HL-60 (cell line): ENCODE measurements at regions not wholly inside any gene's neighbourhood (a gene's known extent, or its start where the extent isn't known, plus 50 kb on each side); places are given as distances from the start of the nearest gene placed in this dataset.

Experiments
- DNase-seq, 2 experiments: peaks; one replicate each; pipeline ENCODE4 v3.0.0-alpha.2; 2010 to 2020; ENCODE audit warnings: low read depth in 1 of 2, low spot score in 1 of 2
- H3K27ac ChIP-seq: fragments of 250-450 bp; sonication (Bioruptor Pico); replicated peaks from 2 replicates; pipeline ENCODE4 v1.5.1; 2020; ENCODE audit warnings: mild to moderate bottlenecking, moderate library complexity
- H3K27me3 ChIP-seq: fragments of 250-450 bp; sonication (Bioruptor Pico); 2 replicates; pipeline ENCODE4 v1.5.1; 2021; ENCODE audit warnings: mild to moderate bottlenecking, moderate library complexity; ENCODE audit not compliant: insufficient read depth, poor library complexity, severe bottlenecking
- H3K4me3 ChIP-seq: replicated peaks from 2 replicates; pipeline ENCODE4 v1.5.1; 2011; ENCODE audit warnings: mild to moderate bottlenecking, control low read depth, low read length; ENCODE audit not compliant: insufficient read depth
- GABPA ChIP-seq: IDR thresholded peaks from 2 replicates; pipeline ENCODE4 v1.6.1; 2012; ENCODE audit warnings: low read depth
- POLR2AphosphoS5 ChIP-seq: IDR thresholded peaks from 2 replicates; pipeline ENCODE4 v1.6.1; 2012; ENCODE audit warnings: low read depth
- SPI1 ChIP-seq: IDR thresholded peaks from 2 replicates; pipeline ENCODE4 v1.6.1; 2012; ENCODE audit warnings: low read depth, mild to moderate bottlenecking, borderline replicate concordance
- TF ChIP-seq, protein P1 (sequence below): IDR thresholded peaks from one replicate; pipeline ENCODE4 v1.5.1; 2011; ENCODE audit warnings: low read length, control low read depth, inconsistent platforms; ENCODE audit not compliant: insufficient read depth
- TF ChIP-seq, protein P2 (sequence below): IDR thresholded peaks from 2 replicates; pipeline ENCODE4 v1.6.1; 2012; ENCODE audit warnings: low read depth; ENCODE audit not compliant: insufficient replicate concordance

- TF ChIP-seq, protein P1, sequence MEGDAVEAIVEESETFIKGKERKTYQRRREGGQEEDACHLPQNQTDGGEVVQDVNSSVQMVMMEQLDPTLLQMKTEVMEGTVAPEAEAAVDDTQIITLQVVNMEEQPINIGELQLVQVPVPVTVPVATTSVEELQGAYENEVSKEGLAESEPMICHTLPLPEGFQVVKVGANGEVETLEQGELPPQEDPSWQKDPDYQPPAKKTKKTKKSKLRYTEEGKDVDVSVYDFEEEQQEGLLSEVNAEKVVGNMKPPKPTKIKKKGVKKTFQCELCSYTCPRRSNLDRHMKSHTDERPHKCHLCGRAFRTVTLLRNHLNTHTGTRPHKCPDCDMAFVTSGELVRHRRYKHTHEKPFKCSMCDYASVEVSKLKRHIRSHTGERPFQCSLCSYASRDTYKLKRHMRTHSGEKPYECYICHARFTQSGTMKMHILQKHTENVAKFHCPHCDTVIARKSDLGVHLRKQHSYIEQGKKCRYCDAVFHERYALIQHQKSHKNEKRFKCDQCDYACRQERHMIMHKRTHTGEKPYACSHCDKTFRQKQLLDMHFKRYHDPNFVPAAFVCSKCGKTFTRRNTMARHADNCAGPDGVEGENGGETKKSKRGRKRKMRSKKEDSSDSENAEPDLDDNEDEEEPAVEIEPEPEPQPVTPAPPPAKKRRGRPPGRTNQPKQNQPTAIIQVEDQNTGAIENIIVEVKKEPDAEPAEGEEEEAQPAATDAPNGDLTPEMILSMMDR: no peak
- TF ChIP-seq POLR2AphosphoS5 (no peak), SPI1 (no peak)
- TF ChIP-seq, protein P2, sequence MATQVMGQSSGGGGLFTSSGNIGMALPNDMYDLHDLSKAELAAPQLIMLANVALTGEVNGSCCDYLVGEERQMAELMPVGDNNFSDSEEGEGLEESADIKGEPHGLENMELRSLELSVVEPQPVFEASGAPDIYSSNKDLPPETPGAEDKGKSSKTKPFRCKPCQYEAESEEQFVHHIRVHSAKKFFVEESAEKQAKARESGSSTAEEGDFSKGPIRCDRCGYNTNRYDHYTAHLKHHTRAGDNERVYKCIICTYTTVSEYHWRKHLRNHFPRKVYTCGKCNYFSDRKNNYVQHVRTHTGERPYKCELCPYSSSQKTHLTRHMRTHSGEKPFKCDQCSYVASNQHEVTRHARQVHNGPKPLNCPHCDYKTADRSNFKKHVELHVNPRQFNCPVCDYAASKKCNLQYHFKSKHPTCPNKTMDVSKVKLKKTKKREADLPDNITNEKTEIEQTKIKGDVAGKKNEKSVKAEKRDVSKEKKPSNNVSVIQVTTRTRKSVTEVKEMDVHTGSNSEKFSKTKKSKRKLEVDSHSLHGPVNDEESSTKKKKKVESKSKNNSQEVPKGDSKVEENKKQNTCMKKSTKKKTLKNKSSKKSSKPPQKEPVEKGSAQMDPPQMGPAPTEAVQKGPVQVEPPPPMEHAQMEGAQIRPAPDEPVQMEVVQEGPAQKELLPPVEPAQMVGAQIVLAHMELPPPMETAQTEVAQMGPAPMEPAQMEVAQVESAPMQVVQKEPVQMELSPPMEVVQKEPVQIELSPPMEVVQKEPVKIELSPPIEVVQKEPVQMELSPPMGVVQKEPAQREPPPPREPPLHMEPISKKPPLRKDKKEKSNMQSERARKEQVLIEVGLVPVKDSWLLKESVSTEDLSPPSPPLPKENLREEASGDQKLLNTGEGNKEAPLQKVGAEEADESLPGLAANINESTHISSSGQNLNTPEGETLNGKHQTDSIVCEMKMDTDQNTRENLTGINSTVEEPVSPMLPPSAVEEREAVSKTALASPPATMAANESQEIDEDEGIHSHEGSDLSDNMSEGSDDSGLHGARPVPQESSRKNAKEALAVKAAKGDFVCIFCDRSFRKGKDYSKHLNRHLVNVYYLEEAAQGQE: no peak
- DNase-seq: peak in 1 of 2 experiments; percentile 54
- no peaks in the 10 kb centered on the region for H3K27me3 ChIP-seq
- no peak overlapping the region for H3K27ac ChIP-seq
- no peak overlapping the region for H3K4me3 ChIP-seq
Observed at GRCh38 chr22:19663286-19663815, 51.0 kb upstream of the SEPTIN5 start.

DNA sequence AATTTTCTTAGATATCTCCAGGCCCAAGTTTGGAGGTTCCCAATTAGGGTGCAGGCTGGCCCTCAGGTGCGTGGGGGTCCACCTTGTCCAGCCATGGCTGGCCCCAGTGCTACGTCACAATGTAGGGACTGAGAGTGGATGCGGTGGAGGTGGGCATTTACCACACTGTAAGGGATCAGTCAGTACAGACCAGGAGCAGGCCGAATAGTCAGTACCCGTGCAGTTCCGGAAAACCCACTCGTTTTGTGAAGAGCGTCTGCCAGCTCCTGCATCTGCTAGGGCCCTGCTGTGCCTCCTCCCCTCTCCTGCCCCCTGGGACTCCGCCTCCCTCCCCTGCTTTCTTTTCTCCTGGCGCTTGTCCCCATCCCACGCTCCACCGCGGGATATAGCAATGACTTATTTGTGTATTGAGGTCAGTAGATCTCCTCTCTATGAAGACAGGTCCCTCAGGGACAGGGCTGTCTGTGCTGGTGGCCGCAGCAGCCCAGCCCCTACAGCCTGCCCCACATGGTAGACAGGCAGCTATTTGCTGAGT, 50.4 kb upstream of the SEPTIN5 start:
- H3K27ac ChIP-seq: no peak overlapping the region

DNA sequence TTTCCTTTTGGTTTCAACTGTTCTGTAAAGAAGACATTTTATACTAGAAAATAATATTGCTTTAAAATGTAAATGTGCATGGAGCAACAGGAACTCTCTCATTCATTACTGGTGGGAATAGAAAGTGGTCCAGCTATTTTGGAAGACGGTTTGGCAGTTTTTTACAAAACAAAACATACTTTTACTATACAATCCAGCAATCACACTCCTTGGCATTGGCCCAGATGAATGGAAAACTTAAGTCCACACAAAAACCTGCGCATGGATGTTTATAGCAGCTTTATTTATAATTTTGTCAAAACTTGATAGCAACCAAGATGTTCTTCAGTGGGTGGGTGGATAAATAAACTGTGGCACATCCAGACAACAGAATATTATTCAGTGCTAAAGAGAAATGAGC, 49.9 kb upstream of the SEPTIN5 start:
- DNase-seq: no peak
- no peaks in the 10 kb centered on the region for H3K27me3 ChIP-seq
- no peak overlapping the region for H3K4me3 ChIP-seq
- TF ChIP-seq, protein P2: no peak
- TF ChIP-seq, protein P1: no peak
- no peak for TF ChIP-seq SPI1
- no peak for TF ChIP-seq POLR2AphosphoS5
- no peak for TF ChIP-seq GABPA
- no peak overlapping the region for H3K27ac ChIP-seq

More for the DNA sequence above, 50.4 kb upstream of the SEPTIN5 start:
- H3K27me3 ChIP-seq: no peaks in the 10 kb centered on the region
- TF ChIP-seq SPI1 (no peak), GABPA (no peak), POLR2AphosphoS5 (no peak)
- TF ChIP-seq, protein P1: no peak
- TF ChIP-seq, protein P2: no peak
- no peak overlapping the region for H3K4me3 ChIP-seq
- DNase-seq: no peak
